ENCODE measurements at regions not wholly inside any gene's neighbourhood (a gene's known extent, or its start where the extent isn't known, plus 50 kb on each side); places are given as distances from the start of the nearest gene placed in this dataset.

DNA sequence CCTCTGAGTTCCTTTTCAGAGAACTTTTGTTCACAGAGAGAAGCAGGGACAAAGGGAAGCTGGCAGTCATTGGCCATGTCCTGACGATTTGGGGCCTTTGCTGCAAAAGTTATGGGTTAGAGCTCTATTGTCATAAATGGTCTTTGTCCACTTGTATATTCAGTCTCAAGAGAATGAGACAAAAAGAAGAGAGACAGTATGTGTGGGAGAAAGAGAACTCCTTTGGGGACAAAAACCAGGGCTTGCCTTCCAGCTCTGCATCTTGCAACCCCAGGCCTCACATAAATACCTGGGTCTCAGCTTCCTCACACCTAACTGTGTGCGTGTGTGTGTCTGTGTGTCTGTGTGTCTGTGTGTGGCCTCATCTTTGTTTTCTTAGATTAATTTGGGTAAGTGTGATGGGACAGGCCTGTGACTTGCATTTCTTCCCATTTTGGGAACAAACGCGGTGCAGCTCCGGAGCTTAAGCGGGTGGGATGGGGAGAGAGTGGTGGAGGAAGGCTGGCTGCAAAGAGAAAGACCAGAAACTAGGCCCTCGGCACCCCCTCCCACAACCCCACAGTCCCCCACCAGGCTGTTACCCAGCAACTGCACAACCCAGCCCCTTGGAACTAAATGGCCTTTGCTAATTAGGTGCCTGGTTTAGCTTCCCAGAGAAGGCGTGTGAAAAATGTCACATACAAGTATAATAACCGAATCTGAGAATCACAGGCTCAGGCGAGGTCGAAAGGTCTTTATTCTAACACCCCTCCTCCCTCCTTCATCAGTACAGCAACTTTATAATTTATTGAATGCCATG is 376.9 kb downstream of the CDK5RAP2 start:
- H3K4me3 ChIP-seq (ENCODE audit: low read depth, low read length), result no peak overlapping the region
- DNase-seq (ENCODE audit: low read depth), result no peak
- TF ChIP-seq, protein P1, sequence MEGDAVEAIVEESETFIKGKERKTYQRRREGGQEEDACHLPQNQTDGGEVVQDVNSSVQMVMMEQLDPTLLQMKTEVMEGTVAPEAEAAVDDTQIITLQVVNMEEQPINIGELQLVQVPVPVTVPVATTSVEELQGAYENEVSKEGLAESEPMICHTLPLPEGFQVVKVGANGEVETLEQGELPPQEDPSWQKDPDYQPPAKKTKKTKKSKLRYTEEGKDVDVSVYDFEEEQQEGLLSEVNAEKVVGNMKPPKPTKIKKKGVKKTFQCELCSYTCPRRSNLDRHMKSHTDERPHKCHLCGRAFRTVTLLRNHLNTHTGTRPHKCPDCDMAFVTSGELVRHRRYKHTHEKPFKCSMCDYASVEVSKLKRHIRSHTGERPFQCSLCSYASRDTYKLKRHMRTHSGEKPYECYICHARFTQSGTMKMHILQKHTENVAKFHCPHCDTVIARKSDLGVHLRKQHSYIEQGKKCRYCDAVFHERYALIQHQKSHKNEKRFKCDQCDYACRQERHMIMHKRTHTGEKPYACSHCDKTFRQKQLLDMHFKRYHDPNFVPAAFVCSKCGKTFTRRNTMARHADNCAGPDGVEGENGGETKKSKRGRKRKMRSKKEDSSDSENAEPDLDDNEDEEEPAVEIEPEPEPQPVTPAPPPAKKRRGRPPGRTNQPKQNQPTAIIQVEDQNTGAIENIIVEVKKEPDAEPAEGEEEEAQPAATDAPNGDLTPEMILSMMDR (IDR thresholded peaks at IDR 0.05; ENCODE audit: low read depth, low read length, missing control alignments), result no peak

DNA sequence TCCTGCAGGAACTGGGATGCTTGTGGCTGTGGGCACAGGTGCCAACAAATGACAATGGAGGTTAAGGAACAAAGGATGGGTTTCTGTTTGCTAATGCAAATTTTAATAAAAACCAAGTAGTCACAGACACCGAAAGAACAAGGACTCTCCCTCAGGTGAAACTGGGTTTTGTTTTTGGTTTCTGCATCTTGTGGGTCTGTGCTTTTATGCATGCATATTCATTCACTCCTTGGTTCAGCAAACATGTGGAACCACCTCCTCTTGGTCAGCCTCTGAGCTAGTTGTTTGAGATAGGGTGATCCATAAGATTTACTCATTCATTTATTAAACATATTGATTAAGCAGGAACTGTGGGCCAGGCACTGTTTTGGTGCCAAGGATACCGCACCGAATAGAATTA is 381.9 kb downstream of the CDK5RAP2 start:
- TF ChIP-seq, protein P1 (IDR thresholded peaks at IDR 0.05; ENCODE audit: low read depth, low read length, missing control alignments), result no peak
- H3K4me3 ChIP-seq (ENCODE audit: low read depth, low read length), result no peak overlapping the region

DNA sequence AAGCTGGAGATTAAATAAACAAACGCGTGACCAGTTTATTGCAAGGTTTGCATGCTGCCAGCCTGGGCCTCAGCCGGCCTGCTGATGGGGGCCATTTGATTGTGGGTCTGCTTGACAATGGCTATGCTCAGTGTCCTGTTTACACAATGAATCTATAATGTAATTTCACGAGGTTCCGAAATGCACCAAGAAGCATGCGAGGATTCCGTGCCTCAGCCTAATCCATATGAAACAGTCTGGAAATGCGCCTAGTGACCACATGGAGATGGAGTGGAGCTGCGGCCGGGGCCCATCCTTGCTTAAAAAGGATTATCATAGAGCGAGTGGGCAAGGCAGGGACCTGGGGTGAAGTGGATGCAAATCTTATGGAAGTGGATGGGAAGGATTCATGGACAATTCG is 382.4 kb downstream of the CDK5RAP2 start:
- H3K4me3 ChIP-seq (ENCODE audit: low read depth, low read length), result no peak overlapping the region
- TF ChIP-seq, protein P1 (IDR thresholded peaks at IDR 0.05; ENCODE audit: low read depth, low read length, missing control alignments), result no peak

More for the DNA sequence above, 381.9 kb downstream of the CDK5RAP2 start:
- DNase-seq (ENCODE audit: low read depth), result no peak

DNA sequence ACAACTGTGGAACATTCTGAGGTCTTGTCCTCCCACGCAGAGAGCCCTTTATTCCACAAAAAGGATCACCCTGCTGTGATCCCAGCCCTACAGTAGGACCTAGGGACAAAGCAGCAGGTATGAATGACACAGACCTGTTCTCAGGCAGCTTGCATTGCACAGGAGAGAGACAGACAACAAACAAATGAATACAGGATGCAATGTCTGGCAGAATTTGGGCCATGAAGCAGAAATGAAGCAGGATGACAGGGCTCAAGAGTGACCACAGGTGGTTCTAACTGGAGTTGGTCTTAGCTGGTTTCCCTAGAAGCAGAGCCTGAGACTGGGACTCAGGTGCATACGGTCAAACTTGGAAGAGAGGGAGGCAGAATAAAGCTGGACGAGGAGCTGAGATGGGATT is 388.8 kb downstream of the CDK5RAP2 start:
- TF ChIP-seq, protein P1 (IDR thresholded peaks at IDR 0.05; ENCODE audit: low read depth, low read length, missing control alignments), result no peak
- H3K4me3 ChIP-seq (ENCODE audit: low read depth, low read length), result no peak overlapping the region
- no peak for DNase-seq (ENCODE audit: low read depth)

More for the DNA sequence above, 382.4 kb downstream of the CDK5RAP2 start:
- no peak for DNase-seq (ENCODE audit: low read depth)

DNA sequence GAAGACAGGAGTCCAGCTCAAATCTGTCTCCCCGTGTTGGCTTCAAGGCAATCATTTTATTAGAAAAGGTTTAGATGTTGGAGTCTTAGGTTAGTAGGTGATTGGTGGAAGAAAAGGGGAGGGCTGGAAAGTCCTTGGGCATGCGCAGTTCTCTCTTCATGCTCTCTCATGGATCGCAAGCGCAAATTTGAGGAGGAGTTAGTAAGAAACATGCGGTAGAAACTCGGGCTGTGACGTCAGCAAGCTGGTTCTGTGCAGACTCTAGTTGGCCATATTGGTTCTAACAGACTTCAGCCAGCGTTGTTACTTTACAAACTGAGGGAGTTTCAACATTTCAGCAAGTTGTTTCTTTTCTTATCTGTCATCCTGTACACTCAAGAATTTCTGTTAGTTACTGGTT is 392.2 kb downstream of the CDK5RAP2 start:
- TF ChIP-seq, protein P1 (IDR thresholded peaks at IDR 0.05; ENCODE audit: low read depth, low read length, missing control alignments), result no peak
- no peak for DNase-seq (ENCODE audit: low read depth)
- H3K4me3 ChIP-seq (ENCODE audit: low read depth, low read length), result no peak overlapping the region

DNA sequence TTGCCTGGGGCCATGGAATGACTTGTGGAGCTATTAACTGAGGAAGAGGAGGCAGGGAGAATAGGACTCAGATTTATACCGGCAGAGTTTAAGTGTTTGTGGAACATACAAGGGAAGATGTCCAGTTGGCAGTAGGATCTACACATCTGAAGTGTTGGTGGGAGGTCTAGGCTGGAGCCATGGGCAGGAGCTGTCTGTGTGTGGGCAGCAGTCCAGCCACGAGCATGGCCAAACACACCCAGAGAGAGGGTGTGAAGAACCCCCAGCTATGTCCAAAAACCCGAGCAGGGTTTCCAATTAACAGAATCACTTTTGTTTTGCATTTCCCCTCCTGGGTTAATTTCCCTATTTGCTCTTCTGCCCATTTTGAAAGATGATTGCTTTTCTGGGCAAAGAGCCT is 393.7 kb downstream of the CDK5RAP2 start:
- TF ChIP-seq, protein P1 (IDR thresholded peaks at IDR 0.05; ENCODE audit: low read depth, low read length, missing control alignments), result no peak
- DNase-seq (ENCODE audit: low read depth), result no peak
- H3K4me3 ChIP-seq (ENCODE audit: low read depth, low read length), result no peak overlapping the region

DNA sequence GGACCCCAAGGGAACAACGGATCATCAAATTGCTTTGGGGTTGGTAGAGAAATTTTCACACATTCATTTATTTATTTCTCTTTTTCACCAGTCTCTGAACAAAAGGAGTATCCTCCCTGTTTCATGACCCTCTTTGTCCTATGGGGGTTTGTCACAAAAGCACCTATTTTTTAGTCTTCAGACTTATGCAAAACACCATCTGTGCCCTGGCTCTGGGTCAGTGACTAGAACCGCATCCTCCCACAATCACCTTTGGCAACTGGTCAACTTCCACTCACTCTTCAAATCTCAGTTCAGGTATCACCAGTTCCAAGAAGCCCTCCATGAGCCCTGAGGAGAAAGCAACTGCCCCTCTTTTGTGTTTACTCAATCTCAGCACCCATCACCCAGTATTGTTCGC is 395.7 kb downstream of the CDK5RAP2 start:
- no peak for DNase-seq (ENCODE audit: low read depth)
- H3K4me3 ChIP-seq (ENCODE audit: low read depth, low read length), result no peak overlapping the region
- TF ChIP-seq, protein P1 (IDR thresholded peaks at IDR 0.05; ENCODE audit: low read depth, low read length, missing control alignments), result no peak
